GM12874 (cell line): ENCODE measurements at regions not wholly inside any gene's neighbourhood (a gene's known extent, or its start where the extent isn't known, plus 50 kb on each side); places are given as distances from the start of the nearest gene placed in this dataset.

Source experiments
- CTCF ChIP-seq: IDR thresholded peaks from 2 replicates; pipeline ENCODE4 v1.5.1; 2011; ENCODE audit warnings: low read depth, mild to moderate bottlenecking, control low read depth, low read length, moderate library complexity; ENCODE audit not compliant: insufficient read depth

- TF ChIP-seq CTCF: no peak
These were observed 104.7 kb upstream of the PMEPA1 start for GRCh38 chr20:57814529-57814928.

- no peak for TF ChIP-seq CTCF
These were observed 103.9 kb upstream of the PMEPA1 start for GRCh38 chr20:57813509-57814269.

GRCh38 chr20:57811374-57812020 lies 101.7 kb upstream of the PMEPA1 start:
- no peak for TF ChIP-seq CTCF

- no peak for TF ChIP-seq CTCF
These were observed 100.9 kb upstream of the PMEPA1 start for GRCh38 chr20:57810511-57811373.

- TF ChIP-seq CTCF: no peak
These were observed 99.9 kb upstream of the PMEPA1 start for GRCh38 chr20:57809661-57810172.

GRCh38 chr20:57809149-57809548 lies 99.3 kb upstream of the PMEPA1 start:
- no peak for TF ChIP-seq CTCF
